PFSK-1 (cell line): ENCODE measurements at regions not wholly inside any gene's neighbourhood (a gene's known extent, or its start where the extent isn't known, plus 50 kb on each side); places are given as distances from the start of the nearest gene placed in this dataset.

Experiments
- POLR2AphosphoS5 ChIP-seq: IDR thresholded peaks from 2 replicates; pipeline ENCODE4 v1.6.1; 2012; ENCODE audit warnings: low read depth, mild to moderate bottlenecking, control low read depth, low read length, moderate library complexity
- SIN3A ChIP-seq: IDR thresholded peaks from 2 replicates; pipeline ENCODE4 v1.6.1; 2012; ENCODE audit warnings: mild to moderate bottlenecking, low read length, moderate library complexity, borderline replicate concordance; ENCODE audit not compliant: insufficient read depth
- TF ChIP-seq, protein P1 (sequence below), 2 experiments: IDR thresholded peaks; 2 replicates each; pipeline versions ENCODE4 v1.6.1 to v1.8.0; 2011 to 2012; ENCODE audit warnings: low read depth in 2 of 2, low read length in 2 of 2, control low read depth in 1 of 2, inconsistent platforms in 1 of 2, mild to moderate bottlenecking in 1 of 2, moderate library complexity in 1 of 2; ENCODE audit not compliant: insufficient read depth in 1 of 2

GRCh38 chr4:180850318-180850940, 1392.8 kb upstream of the TENM3 start:
- TF ChIP-seq SIN3A, result no peak
- TF ChIP-seq, protein P1, sequence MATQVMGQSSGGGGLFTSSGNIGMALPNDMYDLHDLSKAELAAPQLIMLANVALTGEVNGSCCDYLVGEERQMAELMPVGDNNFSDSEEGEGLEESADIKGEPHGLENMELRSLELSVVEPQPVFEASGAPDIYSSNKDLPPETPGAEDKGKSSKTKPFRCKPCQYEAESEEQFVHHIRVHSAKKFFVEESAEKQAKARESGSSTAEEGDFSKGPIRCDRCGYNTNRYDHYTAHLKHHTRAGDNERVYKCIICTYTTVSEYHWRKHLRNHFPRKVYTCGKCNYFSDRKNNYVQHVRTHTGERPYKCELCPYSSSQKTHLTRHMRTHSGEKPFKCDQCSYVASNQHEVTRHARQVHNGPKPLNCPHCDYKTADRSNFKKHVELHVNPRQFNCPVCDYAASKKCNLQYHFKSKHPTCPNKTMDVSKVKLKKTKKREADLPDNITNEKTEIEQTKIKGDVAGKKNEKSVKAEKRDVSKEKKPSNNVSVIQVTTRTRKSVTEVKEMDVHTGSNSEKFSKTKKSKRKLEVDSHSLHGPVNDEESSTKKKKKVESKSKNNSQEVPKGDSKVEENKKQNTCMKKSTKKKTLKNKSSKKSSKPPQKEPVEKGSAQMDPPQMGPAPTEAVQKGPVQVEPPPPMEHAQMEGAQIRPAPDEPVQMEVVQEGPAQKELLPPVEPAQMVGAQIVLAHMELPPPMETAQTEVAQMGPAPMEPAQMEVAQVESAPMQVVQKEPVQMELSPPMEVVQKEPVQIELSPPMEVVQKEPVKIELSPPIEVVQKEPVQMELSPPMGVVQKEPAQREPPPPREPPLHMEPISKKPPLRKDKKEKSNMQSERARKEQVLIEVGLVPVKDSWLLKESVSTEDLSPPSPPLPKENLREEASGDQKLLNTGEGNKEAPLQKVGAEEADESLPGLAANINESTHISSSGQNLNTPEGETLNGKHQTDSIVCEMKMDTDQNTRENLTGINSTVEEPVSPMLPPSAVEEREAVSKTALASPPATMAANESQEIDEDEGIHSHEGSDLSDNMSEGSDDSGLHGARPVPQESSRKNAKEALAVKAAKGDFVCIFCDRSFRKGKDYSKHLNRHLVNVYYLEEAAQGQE (IDR thresholded peaks at IDR 0.05; ENCODE audit: insufficient read depth in 1 of 2, low read depth in 2 of 2, low read length in 2 of 2), result no peak
- no peak for TF ChIP-seq POLR2AphosphoS5
